HCT116 (cell line): ENCODE measurements at regions not wholly inside any gene's neighbourhood (a gene's known extent, or its start where the extent isn't known, plus 50 kb on each side); places are given as distances from the start of the nearest gene placed in this dataset.

Experiments
- ATAC-seq: fragments of 200-7000 bp; cut with Tn5 transposase; 2 replicates; pipeline ENCODE4 v1.9.1; 2020; ENCODE audit warnings: mild to moderate bottlenecking, moderate library complexity
- BruUV-seq: library from RNA; stranded (reverse); fragments of 400-500 nt; replicated peaks from 2 replicates; lab custom pipeline; 2021; lab: Mats Ljungman, UMichigan
- CTCF ChIA-PET: fragments of 300-600 bp; sonication (Branson Sonifier 250); formaldehyde crosslinking; loops from one replicate; lab custom pipeline; 2021; ENCODE audit warnings: antibody characterized with exemption; lab: Charles Lee
- POLR2A ChIA-PET: fragments of 300-600, 350-600 bp; sonication (Branson Sonifier 250); formaldehyde crosslinking; loops from one replicate; lab custom pipeline; 2021; ENCODE audit warnings: antibody characterized with exemption; lab: Charles Lee
- RAD21 ChIA-PET, 2 experiments: fragments of 300-600 bp; sonication (Branson Sonifier 250); formaldehyde crosslinking; loops; one replicate each; lab custom pipeline; 2023; ENCODE audit warnings: low total read pairs in 2 of 2; ENCODE audit not compliant: uncharacterized antibody in 2 of 2, unreplicated experiment in 2 of 2, low non-redundant PET in 1 of 2; lab: Charles Lee
- DNase-seq: peaks from one replicate; pipeline ENCODE4 v3.0.0-alpha.2; 2010; ENCODE audit warnings: low read depth, low spot score
- H2AFZ ChIP-seq: fragments of 200-600 bp; shearing (Covaris generic), sonication (generic); 2 replicates; pipeline ENCODE4 v1.6.1; 2017; ENCODE audit warnings: low read depth, mixed run types, mixed read lengths, antibody characterized with exemption, low read length; ENCODE audit not compliant: poor library complexity, severe bottlenecking
- H3K27ac ChIP-seq: 2 replicates; pipeline ENCODE4 v1.5.1; 2012; ENCODE audit warnings: low read depth, low read length
- H3K27me3 ChIP-seq: fragments of 200-600 bp; sonication (generic); 2 replicates; pipeline ENCODE4 v1.6.1; 2016; ENCODE audit warnings: mixed run types, low read length, mixed read lengths; ENCODE audit not compliant: insufficient read depth
- H3K36me3 ChIP-seq, 2 experiments: fragments of 200-500 bp in 1 of 2; fragments of 200-600 bp in 1 of 2; sonication (Bioruptor generic) in 1 of 2; sonication (generic) in 1 of 2; 2 replicates each; pipeline versions ENCODE4 v1.5.1 to v1.6.1; 2014 to 2016; ENCODE audit warnings: low read length in 2 of 2, inconsistent platforms in 1 of 2, mixed read lengths in 1 of 2, mixed run types in 1 of 2; ENCODE audit not compliant: insufficient read depth in 2 of 2, control insufficient read depth in 1 of 2
- H3K4me1 ChIP-seq, 2 experiments: fragments of 200-600 bp in 1 of 2; sonication (generic) in 1 of 2; 2 replicates each; pipeline versions ENCODE4 v1.5.1 to v1.6.1; 2012 to 2017; ENCODE audit warnings: low read length in 2 of 2, inconsistent platforms in 1 of 2, mild to moderate bottlenecking in 1 of 2, mixed read lengths in 1 of 2, mixed run types in 1 of 2, moderate library complexity in 1 of 2; ENCODE audit not compliant: insufficient read depth in 2 of 2, control insufficient read depth in 1 of 2
- H3K4me2 ChIP-seq: fragments of 200-600 bp; sonication (generic); 2 replicates; pipeline ENCODE4 v1.6.1; 2017; ENCODE audit warnings: mixed run types, low read length, mixed read lengths
- H3K4me3 ChIP-seq, 2 experiments: fragments of 200-600 bp in 1 of 2; sonication (generic) in 1 of 2; replicated peaks in 1 of 2; 2 replicates each; pipeline ENCODE4 v1.5.1; 2011 to 2016; ENCODE audit warnings: low read length in 2 of 2, control low read depth in 1 of 2, low read depth in 1 of 2, mild to moderate bottlenecking in 1 of 2, mixed read lengths in 1 of 2, mixed run types in 1 of 2
- H3K79me2 ChIP-seq: fragments of 200-600 bp; sonication (generic); 2 replicates; pipeline ENCODE4 v1.6.1; 2017; ENCODE audit warnings: mild to moderate bottlenecking, mixed run types, low read length, moderate library complexity, mixed read lengths; ENCODE audit not compliant: insufficient read depth
- H3K9ac ChIP-seq: fragments of 200-600 bp; sonication (generic); 2 replicates; pipeline ENCODE4 v1.6.1; 2016; ENCODE audit warnings: low read length, mixed read lengths
- H3K9me2 ChIP-seq: fragments of 200-600 bp; sonication (generic), shearing (Covaris generic); 2 replicates; pipeline ENCODE4 v1.6.1; 2017; ENCODE audit warnings: mixed run types, mild to moderate bottlenecking, moderate library complexity; ENCODE audit not compliant: insufficient read depth
- H3K9me3 ChIP-seq, 2 experiments: fragments of 200-500 bp in 1 of 2; fragments of 200-600 bp in 1 of 2; sonication (Bioruptor generic) in 1 of 2; sonication (generic) in 1 of 2; 2 replicates each; pipeline ENCODE4 v1.6.1; 2014 to 2017; ENCODE audit warnings: low read length in 2 of 2, mixed read lengths in 2 of 2, inconsistent platforms in 1 of 2, low read depth in 1 of 2, mild to moderate bottlenecking in 1 of 2, mixed run types in 1 of 2, moderate library complexity in 1 of 2; ENCODE audit not compliant: control insufficient read depth in 1 of 2, insufficient read depth in 1 of 2
- H4K20me1 ChIP-seq: fragments of 200-600 bp; sonication (generic), shearing (Covaris generic); 2 replicates; pipeline ENCODE4 v1.6.1; 2017; ENCODE audit warnings: mixed run types, mild to moderate bottlenecking, moderate library complexity; ENCODE audit not compliant: insufficient read depth
- CBX3 ChIP-seq: IDR thresholded peaks from 2 replicates; pipeline ENCODE4 v1.6.1; 2012; ENCODE audit warnings: low read depth
- EGR1 ChIP-seq: IDR thresholded peaks from 2 replicates; pipeline ENCODE4 v1.6.1; 2012; ENCODE audit warnings: low read depth
- ELF1 ChIP-seq: IDR thresholded peaks from 2 replicates; pipeline ENCODE4 v1.6.1; 2012; ENCODE audit warnings: low read depth, borderline replicate concordance
- JUND ChIP-seq: IDR thresholded peaks from 2 replicates; pipeline ENCODE4 v1.6.1; 2012
- POLR2A ChIP-seq: IDR thresholded peaks from 2 replicates; pipeline ENCODE4 v1.7.0; 2011; ENCODE audit warnings: borderline replicate concordance; ENCODE audit not compliant: insufficient read depth, insufficient read length; ENCODE audit errors: extremely low read depth
- POLR2AphosphoS5 ChIP-seq: IDR thresholded peaks from 2 replicates; pipeline ENCODE4 v1.6.1; 2011; ENCODE audit warnings: mild to moderate bottlenecking, low read depth, low read length, moderate library complexity
- RAD21 ChIP-seq: IDR thresholded peaks from 2 replicates; pipeline ENCODE4 v1.6.1; 2012; ENCODE audit warnings: low read depth, mild to moderate bottlenecking
- SP1 ChIP-seq: IDR thresholded peaks from 2 replicates; pipeline ENCODE4 v1.6.1; 2012; ENCODE audit warnings: low read depth
- TCF7L2 ChIP-seq: IDR thresholded peaks from 2 replicates; pipeline ENCODE4 v1.7.0; 2011; ENCODE audit warnings: borderline replicate concordance, inconsistent platforms; ENCODE audit not compliant: insufficient read depth, insufficient read length; ENCODE audit errors: extremely low read depth
- ZFX ChIP-seq: fragments of 450-650 bp; IDR thresholded peaks from 2 replicates; pipeline ENCODE4 v1.6.1; 2017
- ZNF274 ChIP-seq: fragments of 200-500 bp; sonication (Bioruptor generic); IDR thresholded peaks from 2 replicates; pipeline ENCODE4 v1.6.1; 2014; ENCODE audit warnings: mild to moderate bottlenecking, low read depth, low read length, inconsistent platforms
- intact Hi-C: fragments of 100-400 bp; cut with micrococcal nuclease; formaldehyde crosslinking; loops from 2 replicates; pipeline ENCODE4 v1.10.0; 2022
- TF ChIP-seq, protein P1 (sequence below), 3 experiments: fragments of 200-600 bp in 1 of 3; sonication (generic) in 1 of 3; IDR thresholded peaks in 2 of 3; conservative IDR thresholded peaks in 1 of 3; 2 replicates each; pipeline ENCODE4 v1.5.1; 2012 to 2017; ENCODE audit warnings: low read depth in 2 of 3, low read length in 2 of 3, antibody characterized with exemption in 1 of 3, borderline replicate concordance in 1 of 3, control low read depth in 1 of 3, mild to moderate bottlenecking in 1 of 3, mixed read lengths in 1 of 3, mixed run types in 1 of 3, moderate library complexity in 1 of 3; ENCODE audit not compliant: insufficient read depth in 1 of 3
- TF ChIP-seq, protein P2 (sequence below): IDR thresholded peaks from 2 replicates; pipeline ENCODE4 v1.6.1; 2011; ENCODE audit warnings: mild to moderate bottlenecking, low read length, moderate library complexity; ENCODE audit not compliant: insufficient replicate concordance; ENCODE audit errors: extremely low read depth
- TF ChIP-seq, protein P3 (sequence below): IDR thresholded peaks from 2 replicates; pipeline ENCODE4 v1.6.1; 2012

DNA sequence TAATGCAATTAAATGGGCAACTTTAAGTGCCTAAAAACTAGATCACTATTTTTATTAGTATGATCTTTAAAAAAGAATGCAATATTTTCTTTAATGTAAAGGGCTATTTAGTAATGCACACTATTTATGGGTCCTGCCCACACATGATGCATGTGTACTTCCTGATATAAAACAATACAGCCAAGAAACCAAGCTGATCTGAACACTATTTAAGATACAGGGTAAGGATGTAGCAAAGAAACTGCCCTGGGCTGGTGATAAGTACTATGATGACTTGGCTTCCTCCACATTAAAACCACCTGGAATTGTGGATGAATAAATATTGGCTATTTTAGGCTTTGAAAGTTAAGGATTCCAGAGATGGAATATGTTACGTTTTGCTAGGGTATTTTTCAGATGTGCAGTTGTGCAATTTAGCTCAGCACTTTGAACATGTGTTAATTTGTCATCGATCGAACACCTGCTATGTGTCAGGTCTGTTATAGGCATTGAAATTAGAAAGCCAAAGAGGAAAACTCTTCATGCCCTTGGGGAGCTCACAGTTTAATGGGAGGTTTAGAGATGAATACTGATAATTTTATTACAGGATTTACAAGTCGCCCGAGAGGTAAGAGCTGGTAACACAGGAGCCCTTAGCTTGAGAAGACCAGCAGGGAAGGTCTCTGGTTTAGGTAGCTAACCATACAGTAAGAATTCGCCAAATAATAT is 276.7 kb downstream of the PLK2 start:
- ATAC-seq (no peak), DNase-seq (no peak)
- intact Hi-C loops, result no loop called here
- H3K4me2 ChIP-seq, result no peak overlapping the region
- RAD21 ChIA-PET, result no interaction called here
- no peak overlapping the region for H3K9ac ChIP-seq
- no peaks in the 10 kb centered on the region for H3K79me2 ChIP-seq
- H4K20me1 ChIP-seq, result no peaks in the 10 kb centered on the region
- POLR2A ChIA-PET, result no interaction called here
- H3K36me3 ChIP-seq, result no peaks in the 10 kb centered on the region
- H3K27ac ChIP-seq, result no peak overlapping the region
- no peaks in the 10 kb centered on the region for H3K27me3 ChIP-seq
- TF ChIP-seq POLR2AphosphoS5 (no peak), RAD21 (no peak), SP1 (no peak), TCF7L2 (no peak), CBX3 (no peak), POLR2A (no peak), ZNF274 (no peak), ELF1 (no peak), ZFX (no peak), EGR1 (no peak), JUND (no peak)
- TF ChIP-seq, protein P1, sequence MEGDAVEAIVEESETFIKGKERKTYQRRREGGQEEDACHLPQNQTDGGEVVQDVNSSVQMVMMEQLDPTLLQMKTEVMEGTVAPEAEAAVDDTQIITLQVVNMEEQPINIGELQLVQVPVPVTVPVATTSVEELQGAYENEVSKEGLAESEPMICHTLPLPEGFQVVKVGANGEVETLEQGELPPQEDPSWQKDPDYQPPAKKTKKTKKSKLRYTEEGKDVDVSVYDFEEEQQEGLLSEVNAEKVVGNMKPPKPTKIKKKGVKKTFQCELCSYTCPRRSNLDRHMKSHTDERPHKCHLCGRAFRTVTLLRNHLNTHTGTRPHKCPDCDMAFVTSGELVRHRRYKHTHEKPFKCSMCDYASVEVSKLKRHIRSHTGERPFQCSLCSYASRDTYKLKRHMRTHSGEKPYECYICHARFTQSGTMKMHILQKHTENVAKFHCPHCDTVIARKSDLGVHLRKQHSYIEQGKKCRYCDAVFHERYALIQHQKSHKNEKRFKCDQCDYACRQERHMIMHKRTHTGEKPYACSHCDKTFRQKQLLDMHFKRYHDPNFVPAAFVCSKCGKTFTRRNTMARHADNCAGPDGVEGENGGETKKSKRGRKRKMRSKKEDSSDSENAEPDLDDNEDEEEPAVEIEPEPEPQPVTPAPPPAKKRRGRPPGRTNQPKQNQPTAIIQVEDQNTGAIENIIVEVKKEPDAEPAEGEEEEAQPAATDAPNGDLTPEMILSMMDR (IDR thresholded peaks at IDR 0.05 in 2 of 3, conservative IDR thresholded peaks at IDR 0.05 in 1 of 3; ENCODE audit: borderline replicate concordance in 1 of 3, insufficient read depth in 1 of 3, low read depth in 2 of 3, low read length in 2 of 3), result no peak
- TF ChIP-seq, protein P2, sequence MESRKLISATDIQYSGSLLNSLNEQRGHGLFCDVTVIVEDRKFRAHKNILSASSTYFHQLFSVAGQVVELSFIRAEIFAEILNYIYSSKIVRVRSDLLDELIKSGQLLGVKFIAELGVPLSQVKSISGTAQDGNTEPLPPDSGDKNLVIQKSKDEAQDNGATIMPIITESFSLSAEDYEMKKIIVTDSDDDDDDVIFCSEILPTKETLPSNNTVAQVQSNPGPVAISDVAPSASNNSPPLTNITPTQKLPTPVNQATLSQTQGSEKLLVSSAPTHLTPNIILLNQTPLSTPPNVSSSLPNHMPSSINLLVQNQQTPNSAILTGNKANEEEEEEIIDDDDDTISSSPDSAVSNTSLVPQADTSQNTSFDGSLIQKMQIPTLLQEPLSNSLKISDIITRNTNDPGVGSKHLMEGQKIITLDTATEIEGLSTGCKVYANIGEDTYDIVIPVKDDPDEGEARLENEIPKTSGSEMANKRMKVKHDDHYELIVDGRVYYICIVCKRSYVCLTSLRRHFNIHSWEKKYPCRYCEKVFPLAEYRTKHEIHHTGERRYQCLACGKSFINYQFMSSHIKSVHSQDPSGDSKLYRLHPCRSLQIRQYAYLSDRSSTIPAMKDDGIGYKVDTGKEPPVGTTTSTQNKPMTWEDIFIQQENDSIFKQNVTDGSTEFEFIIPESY, result no peak
- TF ChIP-seq, protein P3, sequence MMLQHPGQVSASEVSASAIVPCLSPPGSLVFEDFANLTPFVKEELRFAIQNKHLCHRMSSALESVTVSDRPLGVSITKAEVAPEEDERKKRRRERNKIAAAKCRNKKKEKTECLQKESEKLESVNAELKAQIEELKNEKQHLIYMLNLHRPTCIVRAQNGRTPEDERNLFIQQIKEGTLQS, result no peak
- CTCF ChIA-PET, result interaction anchor here (0.9 kb wide), 1 partner anchor 404 kb away, joined by 3 read pairs; no protein-coding TSS in a partner anchor
- no peaks in the 10 kb centered on the region for H3K9me2 ChIP-seq
- no TSS peak for BruUV-seq
- H3K4me1 ChIP-seq, result peaks cover 11 to 35% of the 10 kb centered on the region in 2 experiments
- H3K9me3 ChIP-seq, result no peaks in the 10 kb centered on the region
- no peak overlapping the region for H2AFZ ChIP-seq
- no peak overlapping the region for H3K4me3 ChIP-seq
